GM18507 (cell line): ENCODE measurements at regions not wholly inside any gene's neighbourhood (a gene's known extent, or its start where the extent isn't known, plus 50 kb on each side); places are given as distances from the start of the nearest gene placed in this dataset.

ENCODE experiments used
- DNase-seq: peaks from one replicate; pipeline ENCODE4 v3.0.0; 2011; ENCODE audit warnings: low read depth; ENCODE audit not compliant: insufficient read length; ENCODE audit errors: extremely low spot score
- FAIRE-seq: peaks from 2 replicates; lab custom pipeline; 2011; peaks lifted over from hg19 to GRCh38; lab: Jason Lieb, UNC

GRCh38 chr11:91248199-91248807, 976.3 kb upstream of the FAT3 start:
- no peak for DNase-seq
- FAIRE-seq = peak; percentile 15

- no peak for FAIRE-seq
- DNase-seq = no peak
Observed at GRCh38 chr11:91247009-91247735, 977.4 kb upstream of the FAT3 start.

GRCh38 chr11:91244912-91245311, 979.7 kb upstream of the FAT3 start:
- FAIRE-seq = no peak
- DNase-seq = no peak

GRCh38 chr11:91243630-91244029, 981.0 kb upstream of the FAT3 start:
- no peak for DNase-seq
- no peak for FAIRE-seq

- no peak for FAIRE-seq
- no peak for DNase-seq
Observed at GRCh38 chr11:91243051-91243450, 981.6 kb upstream of the FAT3 start.

GRCh38 chr11:91241226-91241625, 983.4 kb upstream of the FAT3 start:
- DNase-seq = no peak

GRCh38 chr11:91239359-91239758, 985.3 kb upstream of the FAT3 start:
- no peak for DNase-seq
- FAIRE-seq = no peak

More at GRCh38 chr11:91241226-91241625, 983.4 kb upstream of the FAT3 start:
- FAIRE-seq = no peak

GRCh38 chr11:91231226-91231625, 993.4 kb upstream of the FAT3 start:
- FAIRE-seq (no peak), DNase-seq (no peak)

- DNase-seq (no peak), FAIRE-seq (no peak)
Observed at GRCh38 chr11:91230647-91231046, 994.0 kb upstream of the FAT3 start.

GRCh38 chr11:91222830-91223229, 1000.0 kb upstream of the CHORDC1 start:
- DNase-seq (no peak), FAIRE-seq (no peak)

- no peak for FAIRE-seq
- no peak for DNase-seq
Observed at GRCh38 chr11:91220476-91221202, 997.8 kb upstream of the CHORDC1 start.

GRCh38 chr11:91219535-91219934, 996.7 kb upstream of the CHORDC1 start:
- FAIRE-seq = no peak
- no peak for DNase-seq

- DNase-seq = no peak
- FAIRE-seq = no peak
Observed at GRCh38 chr11:91209751-91210150, 986.9 kb upstream of the CHORDC1 start.

- DNase-seq (no peak), FAIRE-seq (no peak)
Observed at GRCh38 chr11:91209306-91209705, 986.5 kb upstream of the CHORDC1 start.

- FAIRE-seq (no peak), DNase-seq (no peak)
Observed at GRCh38 chr11:91199866-91200265, 977.0 kb upstream of the CHORDC1 start.

- DNase-seq (no peak), FAIRE-seq (no peak)
Observed at GRCh38 chr11:91194546-91194945, 971.7 kb upstream of the CHORDC1 start.

- FAIRE-seq (no peak), DNase-seq (no peak)
Observed at GRCh38 chr11:91188484-91188883, 965.6 kb upstream of the CHORDC1 start.

- DNase-seq (no peak), FAIRE-seq (no peak)
Observed at GRCh38 chr11:91187314-91187713, 964.5 kb upstream of the CHORDC1 start.

- FAIRE-seq (no peak), DNase-seq (no peak)
Observed at GRCh38 chr11:91178366-91178765, 955.5 kb upstream of the CHORDC1 start.

- no peak for FAIRE-seq
- DNase-seq = no peak
Observed at GRCh38 chr11:91174734-91175133, 951.9 kb upstream of the CHORDC1 start.

- FAIRE-seq (no peak), DNase-seq (no peak)
Observed at GRCh38 chr11:91174193-91174592, 951.3 kb upstream of the CHORDC1 start.
